K562 (cell line): ENCODE measurements at regions not wholly inside any gene's neighbourhood (a gene's known extent, or its start where the extent isn't known, plus 50 kb on each side); places are given as distances from the start of the nearest gene placed in this dataset.

ENCODE experiments used
- ATAC-seq: fragments of 200-7000 bp; cut with Tn5 transposase; 3 replicates; pipeline ENCODE4 v1.9.1; 2020; ENCODE audit warnings: moderate library complexity
- BruUV-seq: library from RNA; stranded (reverse); fragments of 400-500 nt; replicated peaks from 2 replicates; lab custom pipeline; 2021; lab: Mats Ljungman, UMichigan
- CTCF ChIA-PET: fragments of 300-600 bp; formaldehyde crosslinking; extraction: SDS; loops from one replicate; lab custom pipeline; 2021; ENCODE audit warnings: low intra/inter-chr PET ratio; lab: Yijun Ruan, JAX
- POLR2A ChIA-PET: fragments of 300-600, 350-650 bp; sonication (Branson Sonifier 250); formaldehyde crosslinking; extraction: SDS; loops from one replicate; lab custom pipeline; 2021; ENCODE audit warnings: antibody characterized with exemption, inconsistent platforms; lab: Yijun Ruan, JAX
- DNase-seq, 4 experiments: peaks; one replicate each; pipeline versions ENCODE4 v3.0.0 to v3.0.0-alpha.2; 2011 to 2018; ENCODE audit warnings: low spot score in 3 of 4, mixed read lengths in 3 of 4; ENCODE audit errors: extremely low read depth in 1 of 4
- FAIRE-seq: peaks from 2 replicates; lab custom pipeline; 2011; peaks lifted over from hg19 to GRCh38; lab: Jason Lieb, UNC
- H2AFZ ChIP-seq: 2 replicates; pipeline ENCODE4 v1.6.0; 2011; ENCODE audit warnings: low read depth, low read length, control low read depth, inconsistent platforms
- H3K27ac ChIP-seq: fragments of 200-600 bp; 3 replicates; pipeline ENCODE4 v1.8.0; 2011; ENCODE audit warnings: low read depth, mild to moderate bottlenecking, control low read depth, inconsistent platforms, low read length, moderate library complexity, mixed read lengths; ENCODE audit errors: extremely low read depth
- H3K27me3 ChIP-seq, 2 experiments: fragments of 300-600 bp in 1 of 2; 2 replicates in 1 of 2; 3 replicates in 1 of 2; pipeline versions ENCODE4 v1.6.0 to v1.8.0; 2011; ENCODE audit warnings: inconsistent platforms in 2 of 2, low read length in 2 of 2, mild to moderate bottlenecking in 1 of 2, mixed read lengths in 1 of 2, moderate library complexity in 1 of 2; ENCODE audit not compliant: control insufficient read depth in 2 of 2, insufficient read depth in 2 of 2
- H3K36me3 ChIP-seq: fragments of 300-600 bp; 3 replicates; pipeline ENCODE4 v1.8.0; 2011; ENCODE audit warnings: mild to moderate bottlenecking, low read length, inconsistent platforms; ENCODE audit not compliant: control insufficient read depth, insufficient read depth
- H3K4me1 ChIP-seq, 2 experiments: fragments of 200-600 bp in 1 of 2; replicated peaks in 1 of 2; 2 replicates in 1 of 2; 3 replicates in 1 of 2; pipeline versions ENCODE4 v1.5.1 to v1.8.0; 2011; ENCODE audit warnings: inconsistent platforms in 2 of 2, low read length in 2 of 2, mild to moderate bottlenecking in 1 of 2, mixed read lengths in 1 of 2, moderate library complexity in 1 of 2; ENCODE audit not compliant: control insufficient read depth in 2 of 2, insufficient read depth in 2 of 2
- H3K4me2 ChIP-seq: 2 replicates; pipeline ENCODE4 v1.6.1; 2011; ENCODE audit warnings: low read length, control low read depth, inconsistent platforms, mixed read lengths; ENCODE audit not compliant: insufficient read depth
- H3K4me3 ChIP-seq: fragments of 200-600 bp; sonication (generic), shearing (Covaris generic); 2 replicates; pipeline ENCODE4 v1.5.1; 2016; ENCODE audit warnings: control low read depth, inconsistent platforms
- H3K79me2 ChIP-seq: fragments of 200-600 bp; 3 replicates; pipeline ENCODE4 v1.8.0; 2011; ENCODE audit warnings: low read length, inconsistent platforms; ENCODE audit not compliant: control insufficient read depth, insufficient read depth
- H3K9ac ChIP-seq, 2 experiments: 2 replicates each; pipeline versions ENCODE4 v1.6.0 to v1.6.1; 2011; ENCODE audit warnings: low read depth in 2 of 2, low read length in 2 of 2, control low read depth in 1 of 2, inconsistent platforms in 1 of 2, mild to moderate bottlenecking in 1 of 2, mixed read lengths in 1 of 2; ENCODE audit not compliant: insufficient read depth in 1 of 2
- H3K9me1 ChIP-seq: one replicate; pipeline ENCODE4 v1.6.0; 2011; ENCODE audit warnings: inconsistent platforms, mild to moderate bottlenecking, low read length, moderate library complexity; ENCODE audit not compliant: control insufficient read depth, insufficient read depth
- H3K9me3 ChIP-seq: replicated peaks from 2 replicates; pipeline ENCODE4 v1.5.1; 2011; ENCODE audit warnings: low read depth, low read length, inconsistent platforms; ENCODE audit not compliant: control insufficient read depth, insufficient read depth
- H4K20me1 ChIP-seq: replicated peaks from 2 replicates; pipeline ENCODE4 v1.6.1; 2011; ENCODE audit warnings: low read length, inconsistent platforms, mixed read lengths; ENCODE audit not compliant: control insufficient read depth, insufficient read depth
- E4F1 ChIP-seq: fragments of 250-450 bp; sonication (Bioruptor Pico); IDR thresholded peaks from 2 replicates; pipeline ENCODE4 v1.5.0; 2021; ENCODE audit warnings: mild to moderate bottlenecking, borderline replicate concordance
- PATZ1 ChIP-seq: fragments of 250-450 bp; sonication (Bioruptor Pico); IDR thresholded peaks from 2 replicates; pipeline ENCODE4 v1.5.0; 2020; ENCODE audit warnings: mild to moderate bottlenecking, borderline replicate concordance
- SNIP1 ChIP-seq: fragments of 450-650 bp; IDR thresholded peaks from 2 replicates; pipeline ENCODE4 v1.7.1; 2017; ENCODE audit warnings: low read depth, mild to moderate bottlenecking
- TFE3 ChIP-seq: fragments of 450-650 bp; formaldehyde crosslinking; IDR thresholded peaks from 2 replicates; pipeline ENCODE4 v1.4.0; 2020; ENCODE audit warnings: mild to moderate bottlenecking, mixed read lengths
- XRCC5 ChIP-seq: fragments of 200-400 bp; formaldehyde crosslinking; IDR thresholded peaks from 2 replicates; pipeline ENCODE4 v1.6.1; 2017; ENCODE audit warnings: low read depth, mild to moderate bottlenecking, low read length
- YY1 ChIP-seq, 3 experiments: IDR thresholded peaks; 2 replicates each; pipeline ENCODE4 v1.6.1; 2011; ENCODE audit warnings: low read length in 2 of 3, mild to moderate bottlenecking in 2 of 3, moderate library complexity in 2 of 3, borderline replicate concordance in 1 of 3, control low read depth in 1 of 3, low read depth in 1 of 3; ENCODE audit not compliant: insufficient read depth in 3 of 3, insufficient replicate concordance in 2 of 3, control insufficient read depth in 1 of 3, insufficient read length in 1 of 3; ENCODE audit errors: extremely low read depth in 1 of 3
- ZNF212 ChIP-seq: fragments of 450-650 bp; formaldehyde crosslinking; IDR thresholded peaks from 2 replicates; pipeline ENCODE4 v1.4.0; 2020; ENCODE audit warnings: mild to moderate bottlenecking
- WGBS: fragments of 100-300 bp; shearing (Covaris generic); methylation state at CpG from one replicate; pipeline ENCODE4 v1.1.6; 2016; ENCODE audit warnings: low coverage, mixed read lengths; ENCODE audit not compliant: insufficient coverage; ENCODE audit errors: missing lambda C conversion rate; 5-methylcytosine and 5-hydroxymethylcytosine counted together
- in situ Hi-C: fragments of 300-500 bp; cut with MboI; formaldehyde crosslinking; loops from 4 replicates; pipeline ENCODE4 v1.15.0; 2018; ENCODE audit warnings: inconsistent platforms, mixed read lengths
- intact Hi-C: fragments of 100-400 bp; cut with micrococcal nuclease; formaldehyde crosslinking; loops from 2 replicates; pipeline ENCODE4 v1.14.2; 2022

DNA sequence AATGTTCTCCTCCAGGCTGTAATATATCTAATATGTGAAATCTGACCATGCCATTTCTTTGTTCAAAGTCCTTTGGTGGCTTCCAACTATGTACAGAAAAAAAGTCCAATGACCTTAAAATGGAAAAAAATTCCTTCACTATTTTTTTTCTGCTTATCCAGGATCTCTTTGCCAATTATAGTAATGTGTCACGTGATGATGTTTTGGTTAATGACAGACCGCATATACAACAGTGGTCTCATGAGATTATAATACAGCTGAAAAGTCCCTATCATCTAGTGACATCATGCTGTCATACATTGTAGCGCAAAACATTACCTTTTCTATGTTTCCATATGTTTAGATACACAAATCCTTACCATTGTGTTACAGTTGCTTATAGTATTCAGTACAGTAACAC is 477.6 kb downstream of the TMEM232 start:
- POLR2A ChIA-PET, result no interaction called here

GRCh38 chr5:110250355-110250754 is 476.1 kb downstream of the TMEM232 start:
- no peak for FAIRE-seq
- no TSS peak for BruUV-seq
- H3K27me3 ChIP-seq, result no peaks in the 10 kb centered on the region
- no peak for ATAC-seq
- POLR2A ChIA-PET, result no interaction called here
- CTCF ChIA-PET, result no interaction called here
- no peak for DNase-seq
- H3K4me2 ChIP-seq, result no peak overlapping the region
- no peak overlapping the region for H2AFZ ChIP-seq
- H3K36me3 ChIP-seq, result no peaks in the 10 kb centered on the region
- no peaks in the 10 kb centered on the region for H3K79me2 ChIP-seq
- intact Hi-C loops, result no loop called here
- no peak overlapping the region for H3K27ac ChIP-seq
- H4K20me1 ChIP-seq, result no peaks in the 10 kb centered on the region
- no peak overlapping the region for H3K9ac ChIP-seq
- WGBS, result 0% methylated on average over 1 of the region's 1 CpG
- 0 out of 2 replicates have a peak, but pooled peaks cover 2% of the 10 kb centered on the region for H3K9me3 ChIP-seq
- H3K4me3 ChIP-seq, result no peak overlapping the region
- H3K4me1 ChIP-seq, result no peaks in the 10 kb centered on the region
- H3K9me1 ChIP-seq, result no peaks in the 10 kb centered on the region
- in situ Hi-C loops, result no loop called here
- no peak for TF ChIP-seq XRCC5
- TF ChIP-seq PATZ1, result no peak
- TF ChIP-seq YY1 (IDR thresholded peaks at IDR 0.05; ENCODE audit: borderline replicate concordance in 1 of 3, control insufficient read depth in 1 of 3, extremely low read depth in 1 of 3, insufficient read depth in 3 of 3, insufficient read length in 1 of 3, insufficient replicate concordance in 2 of 3, low read depth in 1 of 3, low read length in 2 of 3), result no peak
- no peak for TF ChIP-seq SNIP1
- no peak for TF ChIP-seq E4F1 (CRISPR knock-in tag)

More for the DNA sequence above, 477.6 kb downstream of the TMEM232 start:
- no peaks in the 10 kb centered on the region for H3K79me2 ChIP-seq
- no peak overlapping the region for H3K4me3 ChIP-seq
- H3K4me2 ChIP-seq, result no peak overlapping the region
- 0 out of 2 replicates have a peak, but pooled peaks cover 2% of the 10 kb centered on the region for H3K9me3 ChIP-seq
- no peaks in the 10 kb centered on the region for H4K20me1 ChIP-seq
- no TSS peak for BruUV-seq
- no peak overlapping the region for H3K27ac ChIP-seq
- CTCF ChIA-PET, result no interaction called here
- intact Hi-C loops (no loop called here), in situ Hi-C loops (no loop called here)
- no peak for ATAC-seq
- 1% methylated on average over 3 of the region's 3 CpGs for WGBS
- no peaks in the 10 kb centered on the region for H3K36me3 ChIP-seq
- peak; percentile 90 for TF ChIP-seq TFE3 (CRISPR knock-in tag)
- no peak for TF ChIP-seq ZNF212 (CRISPR knock-in tag)
- no peak for FAIRE-seq
- H2AFZ ChIP-seq, result no peak overlapping the region
- no peak overlapping the region for H3K9ac ChIP-seq
- no peaks in the 10 kb centered on the region for H3K9me1 ChIP-seq
- no peak for DNase-seq
- H3K4me1 ChIP-seq, result no peaks in the 10 kb centered on the region
- H3K27me3 ChIP-seq, result no peaks in the 10 kb centered on the region
